ENCODE measurements at regions not wholly inside any gene's neighbourhood (a gene's known extent, or its start where the extent isn't known, plus 50 kb on each side); places are given as distances from the start of the nearest gene placed in this dataset.

DNA sequence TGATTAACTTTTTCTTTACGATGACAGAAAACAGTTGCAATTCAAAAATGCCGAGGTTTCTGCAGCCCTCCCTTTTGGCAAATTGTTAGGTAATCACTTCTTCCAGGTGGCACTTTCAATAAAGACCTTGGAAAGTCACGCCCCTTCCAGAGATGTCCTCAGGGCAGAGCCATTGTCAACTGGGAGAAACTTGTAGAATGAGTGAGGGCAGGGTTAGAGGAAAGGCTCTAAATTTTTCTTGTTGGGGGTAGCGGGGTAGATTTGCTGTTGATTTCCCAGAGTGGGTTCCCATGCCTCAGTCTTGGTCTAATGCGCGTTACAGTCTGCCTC is 421.1 kb downstream of the FGF9 start:
- peaks cover 8% of the 10 kb centered on the region for H3K27me3 Mint-ChIP-seq (ENCODE audit: low read depth, poor library complexity)
- H3K9me3 Mint-ChIP-seq = peaks cover 20% of the 10 kb centered on the region
- peaks cover 65% of the 10 kb centered on the region for H3K36me3 Mint-ChIP-seq (ENCODE audit: low read depth)
- no peak overlapping the region for H3K4me3 Mint-ChIP-seq
- DNase-seq = no peak
- no peak overlapping the region for H3K27ac Mint-ChIP-seq
- TF ChIP-seq, protein P1, sequence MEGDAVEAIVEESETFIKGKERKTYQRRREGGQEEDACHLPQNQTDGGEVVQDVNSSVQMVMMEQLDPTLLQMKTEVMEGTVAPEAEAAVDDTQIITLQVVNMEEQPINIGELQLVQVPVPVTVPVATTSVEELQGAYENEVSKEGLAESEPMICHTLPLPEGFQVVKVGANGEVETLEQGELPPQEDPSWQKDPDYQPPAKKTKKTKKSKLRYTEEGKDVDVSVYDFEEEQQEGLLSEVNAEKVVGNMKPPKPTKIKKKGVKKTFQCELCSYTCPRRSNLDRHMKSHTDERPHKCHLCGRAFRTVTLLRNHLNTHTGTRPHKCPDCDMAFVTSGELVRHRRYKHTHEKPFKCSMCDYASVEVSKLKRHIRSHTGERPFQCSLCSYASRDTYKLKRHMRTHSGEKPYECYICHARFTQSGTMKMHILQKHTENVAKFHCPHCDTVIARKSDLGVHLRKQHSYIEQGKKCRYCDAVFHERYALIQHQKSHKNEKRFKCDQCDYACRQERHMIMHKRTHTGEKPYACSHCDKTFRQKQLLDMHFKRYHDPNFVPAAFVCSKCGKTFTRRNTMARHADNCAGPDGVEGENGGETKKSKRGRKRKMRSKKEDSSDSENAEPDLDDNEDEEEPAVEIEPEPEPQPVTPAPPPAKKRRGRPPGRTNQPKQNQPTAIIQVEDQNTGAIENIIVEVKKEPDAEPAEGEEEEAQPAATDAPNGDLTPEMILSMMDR (IDR thresholded peaks at IDR 0.05) = no peak
- H3K4me1 Mint-ChIP-seq = peaks cover 4% of the 10 kb centered on the region

DNA sequence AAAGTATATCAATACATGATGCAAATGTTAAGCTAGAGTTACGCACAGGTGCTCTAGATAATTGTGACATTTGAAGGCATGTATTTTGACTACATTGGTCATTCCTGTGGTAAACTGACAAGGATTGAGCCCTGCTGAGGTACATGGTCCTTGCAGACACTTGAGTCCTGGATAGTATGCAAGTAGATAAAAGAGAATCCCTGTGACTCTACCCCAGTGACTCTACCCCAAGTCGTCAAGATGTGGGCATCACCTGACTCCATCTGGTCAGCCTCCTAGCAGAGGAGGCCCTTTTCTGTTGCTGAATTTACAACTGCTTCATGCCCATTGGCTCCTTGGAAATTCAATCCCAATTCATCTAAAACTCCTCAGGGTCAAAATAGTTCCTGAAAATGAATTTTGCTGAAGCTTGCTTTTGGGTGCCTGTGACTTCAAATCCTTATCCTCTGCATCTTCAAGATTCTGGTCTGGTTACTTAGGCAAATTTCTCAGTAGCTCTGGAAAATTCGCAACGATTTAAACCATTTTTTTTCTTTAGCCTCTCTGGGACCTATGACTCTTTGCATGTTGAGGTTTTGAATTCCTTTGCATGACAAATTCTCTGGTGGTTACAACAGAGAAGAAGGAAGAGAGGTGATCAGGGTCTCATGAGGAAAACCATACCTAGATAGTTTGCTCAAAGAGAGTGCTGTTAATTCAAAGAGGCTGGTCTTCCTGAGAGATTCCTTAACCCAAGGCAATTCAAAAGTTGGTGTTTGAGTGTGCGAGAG is 422.1 kb downstream of the FGF9 start:
- TF ChIP-seq, protein P1 (IDR thresholded peaks at IDR 0.05) = no peak
- no peak overlapping the region for H3K27ac Mint-ChIP-seq
- peaks cover 8% of the 10 kb centered on the region for H3K27me3 Mint-ChIP-seq (ENCODE audit: low read depth, poor library complexity)
- DNase-seq = no peak
- H3K36me3 Mint-ChIP-seq (ENCODE audit: low read depth) = peaks cover 68% of the 10 kb centered on the region
- no peak overlapping the region for H3K4me3 Mint-ChIP-seq
- H3K4me1 Mint-ChIP-seq = peaks cover 4% of the 10 kb centered on the region
- peaks cover 20% of the 10 kb centered on the region for H3K9me3 Mint-ChIP-seq

- no peak for DNase-seq
- peaks cover 8% of the 10 kb centered on the region for H3K27me3 Mint-ChIP-seq (ENCODE audit: low read depth, poor library complexity)
- peaks cover 82% of the 10 kb centered on the region for H3K36me3 Mint-ChIP-seq (ENCODE audit: low read depth)
- TF ChIP-seq, protein P1 (IDR thresholded peaks at IDR 0.05) = no peak
- H3K9me3 Mint-ChIP-seq = peaks cover 32% of the 10 kb centered on the region
- H3K4me3 Mint-ChIP-seq = no peak overlapping the region
- H3K4me1 Mint-ChIP-seq = peaks cover 2% of the 10 kb centered on the region
- peak overlapping the region; percentile 45 for H3K27ac Mint-ChIP-seq
These were observed 424.9 kb downstream of the FGF9 start for GRCh38 chr13:22095794-22096193.

GRCh38 chr13:22099585-22099984 is 428.7 kb downstream of the FGF9 start:
- H3K27me3 Mint-ChIP-seq (ENCODE audit: low read depth, poor library complexity) = peaks cover 5% of the 10 kb centered on the region
- TF ChIP-seq, protein P1 (IDR thresholded peaks at IDR 0.05) = no peak
- peaks cover 26% of the 10 kb centered on the region for H3K9me3 Mint-ChIP-seq
- DNase-seq = no peak
- no peak overlapping the region for H3K4me3 Mint-ChIP-seq
- peaks cover 14% of the 10 kb centered on the region for H3K4me1 Mint-ChIP-seq
- no peak overlapping the region for H3K27ac Mint-ChIP-seq
- H3K36me3 Mint-ChIP-seq (ENCODE audit: low read depth) = peaks cover 65% of the 10 kb centered on the region

GRCh38 chr13:22102271-22102670 is 431.4 kb downstream of the FGF9 start:
- peaks cover 38% of the 10 kb centered on the region for H3K36me3 Mint-ChIP-seq (ENCODE audit: low read depth)
- no peaks in the 10 kb centered on the region for H3K27me3 Mint-ChIP-seq (ENCODE audit: low read depth, poor library complexity)
- no peak for DNase-seq
- H3K27ac Mint-ChIP-seq = no peak overlapping the region
- no peak overlapping the region for H3K4me3 Mint-ChIP-seq
- H3K9me3 Mint-ChIP-seq = peaks cover 19% of the 10 kb centered on the region
- peaks cover 40% of the 10 kb centered on the region for H3K4me1 Mint-ChIP-seq
- TF ChIP-seq, protein P1 (IDR thresholded peaks at IDR 0.05) = no peak
